ENCODE measurements at regions not wholly inside any gene's neighbourhood (a gene's known extent, or its start where the extent isn't known, plus 50 kb on each side); places are given as distances from the start of the nearest gene placed in this dataset.

DNA sequence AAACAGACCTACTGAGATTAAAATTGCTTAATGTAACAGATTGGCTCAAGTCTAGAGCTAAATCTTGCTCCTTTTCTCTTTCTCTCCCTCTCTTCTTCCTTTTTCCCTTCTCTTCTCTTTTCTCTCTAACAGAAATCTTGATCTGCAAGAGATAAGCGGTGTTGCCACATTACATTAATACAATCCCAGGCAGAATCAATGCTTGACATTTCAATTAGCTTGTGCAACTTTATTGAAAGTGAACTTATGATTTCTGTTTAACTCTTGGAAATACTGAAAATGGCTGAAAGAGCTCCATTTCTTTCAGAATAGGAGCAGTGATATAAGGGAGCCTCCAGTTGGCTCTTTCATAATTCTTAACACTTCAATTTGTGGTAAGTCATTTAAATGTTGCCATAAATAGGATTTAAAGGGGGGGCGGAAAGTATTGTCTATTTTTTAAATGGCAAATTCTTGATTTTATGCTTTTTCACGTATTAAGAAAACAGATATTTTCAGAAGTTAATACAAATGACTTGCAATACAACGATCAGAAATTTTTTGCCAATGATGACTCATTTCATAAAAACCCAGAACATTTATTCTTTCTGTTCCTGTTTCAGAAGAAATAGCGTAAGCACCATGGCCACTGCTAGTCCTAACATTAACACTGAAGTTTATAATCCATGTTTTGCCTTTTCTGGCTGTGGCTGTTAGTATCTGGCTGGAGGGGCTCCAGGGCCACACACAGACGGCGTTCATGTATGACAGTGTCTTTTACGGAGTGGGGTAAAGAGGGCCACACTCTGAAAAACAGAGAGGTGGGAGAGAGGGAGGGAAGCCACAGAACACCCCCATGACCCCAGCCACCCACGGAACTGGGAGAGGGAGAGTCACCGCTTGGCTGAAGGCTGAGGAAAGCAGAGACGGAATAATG lies 115.7 kb upstream of the FAT1 start:
- TF ChIP-seq, protein P1, sequence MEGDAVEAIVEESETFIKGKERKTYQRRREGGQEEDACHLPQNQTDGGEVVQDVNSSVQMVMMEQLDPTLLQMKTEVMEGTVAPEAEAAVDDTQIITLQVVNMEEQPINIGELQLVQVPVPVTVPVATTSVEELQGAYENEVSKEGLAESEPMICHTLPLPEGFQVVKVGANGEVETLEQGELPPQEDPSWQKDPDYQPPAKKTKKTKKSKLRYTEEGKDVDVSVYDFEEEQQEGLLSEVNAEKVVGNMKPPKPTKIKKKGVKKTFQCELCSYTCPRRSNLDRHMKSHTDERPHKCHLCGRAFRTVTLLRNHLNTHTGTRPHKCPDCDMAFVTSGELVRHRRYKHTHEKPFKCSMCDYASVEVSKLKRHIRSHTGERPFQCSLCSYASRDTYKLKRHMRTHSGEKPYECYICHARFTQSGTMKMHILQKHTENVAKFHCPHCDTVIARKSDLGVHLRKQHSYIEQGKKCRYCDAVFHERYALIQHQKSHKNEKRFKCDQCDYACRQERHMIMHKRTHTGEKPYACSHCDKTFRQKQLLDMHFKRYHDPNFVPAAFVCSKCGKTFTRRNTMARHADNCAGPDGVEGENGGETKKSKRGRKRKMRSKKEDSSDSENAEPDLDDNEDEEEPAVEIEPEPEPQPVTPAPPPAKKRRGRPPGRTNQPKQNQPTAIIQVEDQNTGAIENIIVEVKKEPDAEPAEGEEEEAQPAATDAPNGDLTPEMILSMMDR (IDR thresholded peaks at IDR 0.05; ENCODE audit: poor library complexity), result no peak
- no peak for TF ChIP-seq EZH2 (IDR thresholded peaks at IDR 0.05; ENCODE audit: borderline replicate concordance)
- no peak for TF ChIP-seq EZH2phosphoT487 (IDR thresholded peaks at IDR 0.05; ENCODE audit: low read depth, severe bottlenecking, unreplicated experiment)

Data from hepatocyte (in vitro differentiated cells).